Hepatocyte (in vitro differentiated cells): ENCODE measurements at regions not wholly inside any gene's neighbourhood (a gene's known extent, or its start where the extent isn't known, plus 50 kb on each side); places are given as distances from the start of the nearest gene placed in this dataset.

ENCODE experiments used
- CTCF ChIP-seq: fragments of 200-600 bp; sonication (generic); IDR thresholded peaks from 2 replicates; pipeline ENCODE4 v1.5.1; 2016; ENCODE audit warnings: antibody characterized with exemption, mild to moderate bottlenecking; ENCODE audit not compliant: poor library complexity
- EZH2 ChIP-seq: fragments of 200-600 bp; sonication (generic); IDR thresholded peaks from 2 replicates; pipeline ENCODE4 v1.6.1; 2016; ENCODE audit warnings: antibody characterized with exemption, mild to moderate bottlenecking, borderline replicate concordance

- TF ChIP-seq EZH2 (no peak), CTCF (no peak)
Observed at GRCh38 chr9:129351642-129352145, 173.6 kb upstream of the IER5L start.
